Activated T-cell treated with anti-CD3 and anti-CD28 coated beads, Interleukin-2, amount 50 U/mL, for 1 hour (primary cell): ENCODE measurements at regions not wholly inside any gene's neighbourhood (a gene's known extent, or its start where the extent isn't known, plus 50 kb on each side); places are given as distances from the start of the nearest gene placed in this dataset.
"Not testable (repeated sequence)": the region's sequence is repeated elsewhere in the genome, so short reads cannot be mapped to it uniquely, and the experiment has no call there.

ENCODE experiments used
- DNase-seq: peaks from one replicate; pipeline ENCODE4 v3.0.0-alpha.2; 2020

DNA sequence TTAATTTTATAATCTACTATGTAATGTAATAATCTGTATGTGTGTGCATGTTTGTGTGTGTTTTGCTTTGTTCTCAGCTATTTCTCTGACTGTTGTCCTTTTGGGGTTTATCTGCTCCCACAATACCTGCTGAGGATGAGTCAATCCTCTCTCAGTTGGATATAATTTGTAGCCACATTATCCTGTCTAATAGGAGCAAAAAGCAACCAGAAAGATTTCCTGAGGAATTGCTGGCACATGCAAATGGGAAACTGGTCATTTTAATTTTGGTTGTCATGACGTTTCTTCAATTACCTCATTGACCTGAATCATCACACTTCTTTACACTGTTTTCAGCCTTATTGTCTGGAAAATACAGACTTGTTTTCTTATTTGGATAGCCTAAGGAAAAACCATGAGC, 488.4 kb downstream of the KLF5 start:
- no peak for DNase-seq

DNA sequence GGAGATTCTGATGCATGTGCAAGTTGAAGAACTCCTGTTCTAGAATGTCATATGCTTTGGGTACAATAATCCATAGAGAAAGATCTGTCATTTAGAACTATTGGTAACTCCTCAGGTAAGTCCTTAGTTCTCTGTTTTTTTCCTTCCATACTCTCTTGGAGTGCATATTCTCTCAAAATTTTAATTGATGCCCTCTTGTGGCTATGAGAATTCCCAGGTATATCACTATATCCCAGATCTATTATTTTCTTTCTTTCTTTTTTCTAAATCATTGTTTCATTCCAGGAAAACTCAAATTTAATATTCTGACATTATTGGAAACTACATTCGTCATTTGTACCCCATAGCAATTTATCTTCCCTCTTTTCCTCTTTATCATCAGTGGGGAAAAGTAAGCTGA, 485.4 kb downstream of the KLF5 start:
- no peak for DNase-seq

DNA sequence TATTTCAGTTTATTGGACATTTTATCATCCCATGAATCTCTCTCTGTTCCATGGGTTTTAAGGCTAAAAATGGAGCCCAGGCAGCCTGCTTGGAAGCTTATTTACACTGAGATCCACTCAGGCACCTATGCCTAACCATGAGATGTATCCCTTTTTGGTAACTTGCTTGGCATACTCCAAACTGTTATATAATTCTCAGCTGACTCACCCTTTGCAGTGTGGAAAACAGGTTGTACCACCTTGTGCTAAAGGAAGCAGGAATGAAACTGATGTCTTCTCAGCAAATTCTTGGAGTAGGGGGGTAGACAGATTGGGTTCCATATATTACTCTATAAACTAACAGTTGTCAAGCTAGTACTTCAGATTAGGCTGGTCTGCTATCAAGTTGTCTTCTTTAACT, 483.6 kb downstream of the KLF5 start:
- no peak for DNase-seq

GRCh38 chr13:73536865-73537264, 478.1 kb downstream of the KLF5 start:
- no peak for DNase-seq

DNA sequence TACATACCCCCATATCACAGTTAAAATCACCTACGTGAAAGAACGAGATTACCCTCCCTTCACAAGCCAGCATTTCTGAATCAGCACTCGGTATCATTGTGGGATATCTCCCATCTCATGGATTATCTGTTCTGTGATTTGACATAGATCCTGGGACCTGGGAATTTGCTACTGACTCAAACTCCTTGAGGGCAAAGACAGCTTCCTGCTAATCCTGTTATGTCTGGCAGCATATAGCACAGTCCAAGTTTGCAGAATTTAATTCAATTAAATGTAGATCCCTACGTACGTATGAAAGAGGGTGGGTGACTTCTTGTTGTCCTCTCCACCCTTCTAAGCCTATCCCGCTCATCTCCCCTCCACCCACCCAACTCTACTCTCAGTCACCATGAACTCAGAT, 476.5 kb downstream of the KLF5 start:
- no peak for DNase-seq

GRCh38 chr13:73532987-73533510, 474.2 kb downstream of the KLF5 start:
- no peak for DNase-seq

DNA sequence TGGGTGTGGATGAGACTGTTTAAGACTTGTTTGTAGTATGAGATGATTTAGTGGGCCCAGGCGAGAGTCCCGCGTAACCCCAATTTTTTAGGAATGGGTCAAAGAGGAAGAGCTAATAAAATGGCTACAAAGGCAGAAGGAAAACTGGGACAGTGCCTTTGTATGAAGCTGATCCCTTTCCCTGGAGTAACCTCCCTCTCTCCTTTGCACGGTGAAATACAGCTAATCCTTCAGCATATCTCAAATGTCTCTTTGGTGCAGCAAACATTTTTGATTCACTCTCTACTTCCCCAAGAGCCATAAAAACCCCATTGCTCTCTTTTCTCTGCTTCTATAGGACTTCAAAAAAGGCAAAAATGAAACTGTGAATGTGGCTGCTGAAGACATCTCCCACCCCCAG, 473.8 kb downstream of the KLF5 start:
- no peak for DNase-seq

- no peak for DNase-seq
These were observed 472.2 kb downstream of the KLF5 start for GRCh38 chr13:73531014-73531413.

DNA sequence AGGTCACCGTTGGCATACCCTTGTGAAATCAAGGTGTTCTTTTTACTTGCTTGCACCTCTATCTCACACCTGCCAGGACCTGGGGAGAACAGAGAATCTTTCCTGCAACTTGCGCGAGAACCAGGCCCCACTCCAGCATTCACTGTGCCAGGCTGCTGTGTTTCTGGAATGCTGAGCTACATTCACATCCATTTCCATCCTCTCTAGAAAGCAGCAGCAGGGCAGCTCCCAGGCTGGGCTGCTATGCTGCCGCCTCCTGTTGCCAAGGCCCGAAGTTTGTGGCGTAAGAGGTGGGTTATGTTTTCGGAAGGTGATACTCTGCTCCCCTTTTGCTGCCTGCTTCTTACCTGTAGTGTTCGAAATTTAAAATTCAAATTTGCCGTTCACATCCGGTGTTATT, 464.1 kb downstream of the KLF5 start:
- no peak for DNase-seq

GRCh38 chr13:73521985-73522524, 463.2 kb downstream of the KLF5 start:
- DNase-seq: no peak

- DNase-seq: no peak
These were observed 462.5 kb downstream of the KLF5 start for GRCh38 chr13:73521290-73521624.

DNA sequence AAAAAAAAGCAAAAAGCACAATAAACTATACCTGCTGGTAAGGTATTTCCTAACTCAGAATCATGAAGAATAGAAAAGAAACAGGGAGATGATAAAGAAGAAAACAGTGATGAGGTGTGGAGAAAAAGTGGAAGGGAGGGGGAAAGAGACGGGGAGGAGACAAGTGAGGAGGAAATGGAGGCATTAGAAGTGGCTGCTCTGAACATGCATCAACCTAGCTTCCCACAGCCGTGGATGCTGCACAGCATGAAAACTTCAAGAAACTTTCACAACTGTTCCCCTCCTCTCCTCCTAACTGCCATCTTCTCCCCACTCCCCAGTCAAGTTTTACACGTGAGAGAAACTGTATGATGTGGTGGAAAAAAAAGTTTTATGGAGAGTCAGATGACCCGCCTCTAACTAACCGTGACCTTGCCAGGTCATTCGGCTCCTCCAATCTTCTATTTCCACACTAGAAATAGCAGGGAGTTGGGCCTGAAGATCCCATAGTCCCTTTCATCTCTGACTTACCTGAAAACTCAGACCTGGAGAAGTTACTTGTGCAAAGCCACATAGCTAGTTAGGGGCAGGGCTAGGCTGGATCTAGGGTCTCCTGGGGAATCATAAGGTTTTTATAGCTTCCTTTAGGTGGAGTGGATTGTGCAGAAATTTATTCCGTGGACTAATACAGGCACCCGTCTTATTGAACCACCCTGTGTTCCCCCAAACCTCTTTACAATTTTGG, 461.9 kb downstream of the KLF5 start:
- DNase-seq: no peak

DNA sequence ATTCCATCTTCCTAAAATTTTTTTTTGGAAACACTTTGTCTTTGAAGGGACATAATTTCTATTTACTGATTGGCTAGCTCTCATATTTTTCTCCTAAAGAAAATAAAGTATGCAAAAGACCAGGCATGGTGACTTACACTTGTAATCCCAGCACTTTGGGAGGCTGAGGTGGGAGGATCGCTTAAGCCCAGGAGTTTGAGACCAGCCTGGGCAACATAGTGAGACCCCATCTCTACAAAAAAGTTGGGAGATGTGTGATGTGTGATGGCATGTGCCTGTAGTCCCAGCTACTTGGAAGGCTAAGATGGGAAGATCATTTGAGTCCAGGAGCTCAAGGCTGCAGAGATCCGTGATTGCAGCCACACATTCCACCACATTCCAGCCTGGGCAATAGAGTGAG, 461.3 kb downstream of the KLF5 start:
- DNase-seq: not testable (repeated sequence)

DNA sequence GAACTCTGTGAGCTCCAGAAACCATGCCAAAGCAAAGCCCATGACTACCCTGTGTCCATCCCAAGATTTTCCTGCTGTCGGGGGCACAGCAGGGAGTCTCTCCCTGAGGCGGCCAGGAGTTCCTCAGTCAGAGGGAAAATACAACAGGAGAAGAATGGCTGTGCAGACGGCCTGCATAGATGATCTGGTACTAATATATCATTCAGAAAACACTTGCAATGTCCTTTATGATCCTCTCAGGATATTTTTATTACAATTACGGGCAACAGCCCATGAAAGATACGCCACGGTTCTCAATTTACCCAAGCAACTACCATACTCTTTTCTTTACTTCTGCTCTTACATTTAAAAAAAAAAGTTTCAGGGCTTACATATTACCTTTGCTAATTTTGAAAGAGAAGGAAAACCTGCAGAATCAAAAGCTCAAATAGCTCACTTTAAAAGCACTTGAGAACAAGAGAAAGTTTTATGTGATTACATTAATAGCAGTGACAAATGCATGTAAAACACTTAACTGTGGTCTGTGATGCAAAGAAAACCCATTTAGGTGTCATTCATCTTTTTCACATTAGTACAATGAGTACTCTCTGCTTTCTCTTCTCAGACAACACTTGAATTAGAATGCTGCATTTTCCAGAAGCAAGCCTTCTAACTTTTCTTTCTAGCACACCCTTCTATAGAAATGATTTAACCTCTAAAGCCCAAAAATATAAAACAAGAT, 460.8 kb downstream of the KLF5 start:
- DNase-seq: no peak

DNA sequence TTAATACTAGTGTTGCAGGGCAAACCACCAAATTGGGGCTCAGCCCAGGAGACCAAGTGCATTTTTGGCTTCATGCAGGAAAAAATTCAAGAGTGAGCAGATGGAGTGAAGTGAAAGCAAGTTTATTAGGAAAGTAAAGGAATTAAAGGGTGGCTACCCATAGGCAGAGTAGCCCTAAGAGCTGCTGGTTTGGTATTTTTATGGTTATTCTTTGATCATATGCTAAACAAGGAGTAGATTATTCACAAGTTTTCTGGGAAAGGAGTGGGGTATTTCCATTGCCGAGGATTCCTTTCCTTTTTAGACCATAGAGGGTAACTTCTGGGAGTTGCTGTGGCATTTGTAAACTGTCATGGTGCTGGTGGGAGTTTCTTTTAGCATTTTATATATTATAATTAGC, 459.0 kb downstream of the KLF5 start:
- DNase-seq: no peak

DNA sequence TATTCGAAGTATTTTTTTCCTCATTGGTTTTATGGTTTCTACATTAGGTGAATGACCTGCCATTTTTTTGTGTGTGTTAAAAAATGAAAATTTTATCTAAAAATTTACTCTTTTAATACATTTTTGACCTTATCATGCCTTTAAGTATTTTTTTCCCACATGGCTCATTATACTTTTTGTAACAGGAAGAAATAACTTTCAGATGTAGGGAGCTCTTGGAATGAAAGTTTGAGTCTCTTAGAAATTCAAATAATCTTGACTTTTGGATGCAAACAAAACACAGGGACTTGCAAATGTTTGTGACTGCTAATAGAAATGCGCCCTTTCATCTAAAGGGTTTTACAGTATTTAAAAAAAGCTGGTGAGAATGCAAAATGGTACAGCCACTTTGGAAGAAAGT, 457.9 kb downstream of the KLF5 start:
- DNase-seq: no peak

DNA sequence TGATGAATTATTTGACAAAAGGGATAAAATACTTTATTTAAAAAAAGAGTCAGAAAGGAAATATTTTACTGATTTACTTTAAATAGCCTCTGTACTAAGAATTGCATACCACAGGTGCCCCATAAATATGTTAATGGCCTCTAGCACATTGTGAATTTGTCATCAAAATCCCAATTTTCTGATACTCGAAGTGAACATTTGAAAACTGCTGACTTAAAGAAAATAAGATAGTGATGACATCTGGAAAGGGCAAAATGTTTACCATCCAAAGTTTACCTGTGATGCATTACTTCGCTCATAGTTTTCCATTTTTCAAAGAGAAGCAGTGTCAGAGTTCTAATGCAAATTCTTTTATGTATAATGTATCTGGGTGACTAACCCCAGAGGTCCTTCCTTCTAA, 455.4 kb downstream of the KLF5 start:
- no peak for DNase-seq

GRCh38 chr13:73513751-73514150, 454.9 kb downstream of the KLF5 start:
- no peak for DNase-seq

GRCh38 chr13:73508841-73509240, 450.0 kb downstream of the KLF5 start:
- no peak for DNase-seq

- no peak for DNase-seq
These were observed 446.6 kb downstream of the KLF5 start for GRCh38 chr13:73505376-73505890.

GRCh38 chr13:73499695-73500094, 440.9 kb downstream of the KLF5 start:
- no peak for DNase-seq

- DNase-seq: no peak
These were observed 438.6 kb downstream of the KLF5 start for GRCh38 chr13:73497430-73497829.

GRCh38 chr13:73496711-73497110, 437.9 kb downstream of the KLF5 start:
- DNase-seq: no peak

DNA sequence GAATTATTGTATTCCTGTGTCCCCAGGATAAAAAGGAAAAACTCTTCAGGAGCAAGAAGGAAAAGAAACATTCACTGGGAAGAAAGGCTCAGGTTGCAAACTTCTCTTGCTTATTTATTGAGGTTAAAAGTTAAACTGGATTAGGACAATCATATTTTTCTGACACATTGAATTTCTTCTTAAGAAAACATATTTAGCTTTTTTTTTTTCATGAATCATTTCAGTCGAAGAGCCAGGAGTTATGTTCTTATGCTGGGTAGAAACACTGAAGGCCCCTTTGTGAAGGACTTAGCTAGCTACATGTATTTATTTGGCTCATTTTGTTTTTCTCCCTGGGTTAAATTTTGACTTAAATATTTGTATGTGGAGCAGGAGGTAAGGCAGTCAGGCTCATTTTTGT, 434.0 kb downstream of the KLF5 start:
- DNase-seq: no peak
